H9 (cell line): ENCODE measurements at regions not wholly inside any gene's neighbourhood (a gene's known extent, or its start where the extent isn't known, plus 50 kb on each side); places are given as distances from the start of the nearest gene placed in this dataset.

Experiments used
- DNase-seq: peaks from one replicate; pipeline ENCODE4 v3.0.0-alpha.2; 2017
- H2AFZ ChIP-seq: one replicate; pipeline ENCODE4 v1.6.1; 2013; ENCODE audit warnings: mild to moderate bottlenecking, low read length, control low read depth, moderate library complexity
- H2AK5ac ChIP-seq: 2 replicates; pipeline ENCODE4 v1.6.1; 2013; ENCODE audit warnings: low read length, control low read depth, mixed read lengths; ENCODE audit not compliant: insufficient read length
- H2BK120ac ChIP-seq: one replicate; pipeline ENCODE4 v1.6.1; 2013; ENCODE audit warnings: low read depth, mild to moderate bottlenecking, low read length, control low read depth, inconsistent platforms; ENCODE audit not compliant: poor library complexity, severe bottlenecking
- H2BK12ac ChIP-seq: 2 replicates; pipeline ENCODE4 v1.6.1; 2013; ENCODE audit warnings: low read length, control low read depth, mixed read lengths, low read depth; ENCODE audit not compliant: insufficient read length
- H2BK15ac ChIP-seq: 2 replicates; pipeline ENCODE4 v1.6.1; 2013; ENCODE audit warnings: low read depth, low read length, control low read depth
- H2BK20ac ChIP-seq: one replicate; pipeline ENCODE4 v1.6.1; 2013; ENCODE audit warnings: low read depth, mild to moderate bottlenecking, low read length, control low read depth, inconsistent platforms; ENCODE audit not compliant: poor library complexity, severe bottlenecking
- H2BK5ac ChIP-seq: 2 replicates; pipeline ENCODE4 v1.6.1; 2013; ENCODE audit warnings: low read length, control low read depth, mixed read lengths; ENCODE audit not compliant: insufficient read length
- H3K14ac ChIP-seq: 2 replicates; pipeline ENCODE4 v1.6.1; 2013; ENCODE audit warnings: low read length, control low read depth; ENCODE audit not compliant: insufficient read depth
- H3K18ac ChIP-seq: 2 replicates; pipeline ENCODE4 v1.6.1; 2013; ENCODE audit warnings: low read depth, mild to moderate bottlenecking, mixed read lengths, low read length, control low read depth; ENCODE audit not compliant: insufficient read length
- H3K23ac ChIP-seq: 2 replicates; pipeline ENCODE4 v1.6.1; 2013; ENCODE audit warnings: low read length, control low read depth, mixed read lengths, low read depth; ENCODE audit not compliant: insufficient read length
- H3K23me2 ChIP-seq: 2 replicates; pipeline ENCODE4 v1.6.1; 2013; ENCODE audit warnings: low read depth, mild to moderate bottlenecking, mixed read lengths, low read length, control low read depth; ENCODE audit not compliant: insufficient read length, poor library complexity, severe bottlenecking
- H3K27ac ChIP-seq: 2 replicates; pipeline ENCODE4 v1.5.1; 2013; ENCODE audit warnings: low read length, control low read depth, mixed read lengths, low read depth; ENCODE audit not compliant: insufficient read length
- H3K27me3 ChIP-seq: 2 replicates; pipeline ENCODE4 v1.6.1; 2013; ENCODE audit warnings: low read length, control low read depth, inconsistent platforms; ENCODE audit not compliant: insufficient read depth
- H3K4ac ChIP-seq: 2 replicates; pipeline ENCODE4 v1.6.1; 2013; ENCODE audit warnings: low read depth, mild to moderate bottlenecking, control low read depth, inconsistent platforms, low read length, moderate library complexity
- H3K4me1 ChIP-seq: 2 replicates; pipeline ENCODE4 v1.6.1; 2013; ENCODE audit warnings: low read length, control low read depth, inconsistent platforms; ENCODE audit not compliant: insufficient read depth
- H3K4me2 ChIP-seq: 2 replicates; pipeline ENCODE4 v1.6.1; 2013; ENCODE audit warnings: low read length, control low read depth, mixed read lengths; ENCODE audit not compliant: insufficient read length, insufficient read depth
- H3K56ac ChIP-seq: 2 replicates; pipeline ENCODE4 v1.6.1; 2013; ENCODE audit warnings: low read depth, mild to moderate bottlenecking, mixed read lengths, low read length, control low read depth; ENCODE audit not compliant: insufficient read length
- H3K79me1 ChIP-seq: 2 replicates; pipeline ENCODE4 v1.6.1; 2013; ENCODE audit warnings: low read depth, mild to moderate bottlenecking, moderate library complexity, low read length, control low read depth, inconsistent platforms; ENCODE audit not compliant: insufficient read depth, poor library complexity, severe bottlenecking
- H3K79me2 ChIP-seq: 2 replicates; pipeline ENCODE4 v1.6.1; 2013; ENCODE audit warnings: low read length, control low read depth, inconsistent platforms; ENCODE audit not compliant: insufficient read depth
- H3K9ac ChIP-seq: 2 replicates; pipeline ENCODE4 v1.6.1; 2013; ENCODE audit warnings: low read length, control low read depth, mixed read lengths; ENCODE audit not compliant: insufficient read length; ENCODE audit errors: extremely low read depth
- H3K9me3 ChIP-seq: one replicate; pipeline ENCODE4 v1.6.1; 2013; ENCODE audit warnings: low read depth, low read length, inconsistent platforms; ENCODE audit not compliant: control insufficient read depth
- H3T11ph ChIP-seq: one replicate; pipeline ENCODE4 v1.6.1; 2013; ENCODE audit warnings: mild to moderate bottlenecking, low read length, control low read depth, inconsistent platforms
- H4K20me1 ChIP-seq: one replicate; pipeline ENCODE4 v1.6.1; 2013; ENCODE audit not compliant: control insufficient read depth, insufficient read length, insufficient read depth
- H4K5ac ChIP-seq: 2 replicates; pipeline ENCODE4 v1.6.1; 2013; ENCODE audit warnings: low read depth, mild to moderate bottlenecking, mixed read lengths, low read length, control low read depth; ENCODE audit not compliant: insufficient read length
- H4K8ac ChIP-seq: replicated peaks from 2 replicates; pipeline ENCODE4 v1.6.1; 2013; ENCODE audit warnings: low read length, control low read depth, mixed read lengths, low read depth; ENCODE audit not compliant: insufficient read length
- H4K91ac ChIP-seq: 2 replicates; pipeline ENCODE4 v1.6.1; 2013; ENCODE audit warnings: low read depth, mild to moderate bottlenecking, moderate library complexity, mixed read lengths, low read length, control low read depth; ENCODE audit not compliant: insufficient read length
- H3K27ac Mint-ChIP-seq, 3 experiments: 2 replicates in 2 of 3; 3 replicates in 1 of 3; pipeline ENCODE4 v1.8.0; 2020 to 2021; ENCODE audit warnings: mixed read lengths in 3 of 3, mild to moderate bottlenecking in 1 of 3, moderate library complexity in 1 of 3
- H3K27me3 Mint-ChIP-seq: 2 replicates; pipeline ENCODE4 v1.8.0; 2021; ENCODE audit warnings: low read depth, mild to moderate bottlenecking, moderate library complexity, mixed read lengths
- H3K36me3 Mint-ChIP-seq, 3 experiments: 2 replicates in 2 of 3; 3 replicates in 1 of 3; pipeline ENCODE4 v1.8.0; 2020 to 2021; ENCODE audit warnings: low read depth in 3 of 3, mixed read lengths in 3 of 3; ENCODE audit not compliant: insufficient read depth in 1 of 3
- H3K4me1 Mint-ChIP-seq, 2 experiments: 2 replicates each; pipeline ENCODE4 v1.8.0; 2020; ENCODE audit warnings: mixed read lengths in 2 of 2
- H3K4me3 Mint-ChIP-seq, 2 experiments: 2 replicates in 1 of 2; 3 replicates in 1 of 2; pipeline ENCODE4 v1.8.0; 2020 to 2021; ENCODE audit warnings: mild to moderate bottlenecking in 2 of 2, mixed read lengths in 2 of 2, moderate library complexity in 1 of 2
- H3K9me3 Mint-ChIP-seq, 2 experiments: 2 replicates in 1 of 2; 3 replicates in 1 of 2; pipeline ENCODE4 v1.8.0; 2020; ENCODE audit warnings: mild to moderate bottlenecking in 2 of 2, mixed read lengths in 2 of 2, moderate library complexity in 1 of 2
- WGBS: extraction: QIAGEN DNeasy Blood & Tissue Kit; methylation state at CpG from one replicate; pipeline ENCODE4 v1.1.7; 2013; ENCODE audit warnings: missing lambda C conversion rate, low lambda C conversion rate, mixed read lengths; ENCODE audit not compliant: insufficient read length; ENCODE audit errors: extremely low coverage; 5-methylcytosine and 5-hydroxymethylcytosine counted together
- TF ChIP-seq, protein P1 (sequence below): fragments of 200-600 bp; sonication (generic); conservative IDR thresholded peaks from 3 replicates; pipeline ENCODE4 v1.8.0; 2021; ENCODE audit warnings: antibody characterized with exemption, mild to moderate bottlenecking

DNA sequence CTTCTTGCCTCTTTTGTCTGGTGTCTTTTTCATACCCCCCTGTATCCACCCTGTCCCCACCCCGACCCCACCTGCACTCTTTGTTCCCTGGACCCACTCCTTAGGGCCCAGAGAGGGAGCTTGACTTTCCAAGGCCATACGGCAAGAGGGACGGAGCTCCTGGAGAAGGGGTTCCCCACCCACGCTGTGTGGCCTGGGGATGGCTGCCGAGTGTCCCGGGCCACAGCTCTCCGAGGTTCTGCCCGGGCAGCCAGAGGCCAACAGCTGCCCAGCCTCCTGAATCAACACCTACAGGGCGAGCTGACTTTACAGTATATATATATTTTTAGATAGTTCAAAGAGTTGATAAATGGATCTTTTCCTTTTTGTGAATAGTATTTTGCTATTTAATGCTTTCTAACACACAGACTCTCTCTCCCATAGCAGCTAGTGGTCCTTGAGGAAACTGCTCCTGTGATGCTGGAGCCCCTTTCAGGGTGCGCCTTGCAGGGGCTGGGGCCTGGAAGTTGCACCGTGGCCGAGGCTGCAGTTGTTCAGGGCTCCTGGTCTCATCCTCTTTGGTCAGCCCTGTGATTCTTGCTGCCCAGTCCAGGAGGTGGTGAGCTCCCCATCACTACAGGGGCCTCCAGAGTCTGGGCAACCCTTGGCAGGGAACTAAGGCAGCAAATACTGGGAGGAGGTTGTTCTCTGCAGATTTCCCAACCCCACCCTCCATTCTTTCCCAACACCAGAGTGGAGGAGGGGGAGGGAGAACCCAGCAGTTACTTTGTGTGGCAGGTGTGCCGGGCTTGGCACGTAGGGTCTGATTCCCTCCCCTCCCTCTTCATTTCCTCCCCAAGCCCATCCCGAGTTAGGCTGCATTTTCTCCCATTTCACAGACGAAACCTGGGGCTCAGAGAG, 321.6 kb downstream of the PTPRU start:
- no peaks in the 10 kb centered on the region for H3K27me3 ChIP-seq
- no peak overlapping the region for H3K4me2 ChIP-seq
- H3K18ac ChIP-seq = no peak overlapping the region
- no peak overlapping the region for H3K9ac ChIP-seq
- no CpG with 5 or more reads among the region's 16 CpGs for WGBS
- no peak overlapping the region for H4K91ac ChIP-seq
- H3K27me3 Mint-ChIP-seq = no peaks in the 10 kb centered on the region
- H4K8ac ChIP-seq = no peak overlapping the region
- H3K27ac Mint-ChIP-seq = no peak overlapping the region
- no peak overlapping the region for H2AK5ac ChIP-seq
- H4K20me1 ChIP-seq = no peaks in the 10 kb centered on the region
- H2AFZ ChIP-seq = no peak overlapping the region
- H3K79me2 ChIP-seq = no peaks in the 10 kb centered on the region
- H2BK15ac ChIP-seq = no peak overlapping the region
- H3K27ac ChIP-seq = no peak overlapping the region
- no peak overlapping the region for H3T11ph ChIP-seq
- H3K9me3 ChIP-seq = peaks cover 3% of the 10 kb centered on the region
- no peaks in the 10 kb centered on the region for H3K23me2 ChIP-seq
- no peaks in the 10 kb centered on the region for H3K79me1 ChIP-seq
- H2BK20ac ChIP-seq = no peak overlapping the region
- no peak overlapping the region for H3K56ac ChIP-seq
- no peaks in the 10 kb centered on the region for H3K4me1 ChIP-seq
- H3K14ac ChIP-seq = no peak overlapping the region
- no peak overlapping the region for H3K4me3 Mint-ChIP-seq
- H3K4me1 Mint-ChIP-seq = peaks cover 0 to 2% of the 10 kb centered on the region in 2 experiments; a peak in 2 of 4 replicates
- H2BK120ac ChIP-seq = no peak overlapping the region
- peaks cover 3 to 8% (median 4%) of the 10 kb centered on the region in 3 experiments; a peak in 6 of 7 replicates for H3K36me3 Mint-ChIP-seq
- DNase-seq = no peak
- TF ChIP-seq, protein P1, sequence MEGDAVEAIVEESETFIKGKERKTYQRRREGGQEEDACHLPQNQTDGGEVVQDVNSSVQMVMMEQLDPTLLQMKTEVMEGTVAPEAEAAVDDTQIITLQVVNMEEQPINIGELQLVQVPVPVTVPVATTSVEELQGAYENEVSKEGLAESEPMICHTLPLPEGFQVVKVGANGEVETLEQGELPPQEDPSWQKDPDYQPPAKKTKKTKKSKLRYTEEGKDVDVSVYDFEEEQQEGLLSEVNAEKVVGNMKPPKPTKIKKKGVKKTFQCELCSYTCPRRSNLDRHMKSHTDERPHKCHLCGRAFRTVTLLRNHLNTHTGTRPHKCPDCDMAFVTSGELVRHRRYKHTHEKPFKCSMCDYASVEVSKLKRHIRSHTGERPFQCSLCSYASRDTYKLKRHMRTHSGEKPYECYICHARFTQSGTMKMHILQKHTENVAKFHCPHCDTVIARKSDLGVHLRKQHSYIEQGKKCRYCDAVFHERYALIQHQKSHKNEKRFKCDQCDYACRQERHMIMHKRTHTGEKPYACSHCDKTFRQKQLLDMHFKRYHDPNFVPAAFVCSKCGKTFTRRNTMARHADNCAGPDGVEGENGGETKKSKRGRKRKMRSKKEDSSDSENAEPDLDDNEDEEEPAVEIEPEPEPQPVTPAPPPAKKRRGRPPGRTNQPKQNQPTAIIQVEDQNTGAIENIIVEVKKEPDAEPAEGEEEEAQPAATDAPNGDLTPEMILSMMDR = no peak
- H2BK12ac ChIP-seq = no peak overlapping the region
- H3K23ac ChIP-seq = no peak overlapping the region
- no peak overlapping the region for H2BK5ac ChIP-seq
- no peak overlapping the region for H4K5ac ChIP-seq
- peaks cover 8 to 10% of the 10 kb centered on the region in 2 experiments for H3K9me3 Mint-ChIP-seq
- H3K4ac ChIP-seq = no peak overlapping the region
